ENCODE measurements at regions not wholly inside any gene's neighbourhood (a gene's known extent, or its start where the extent isn't known, plus 50 kb on each side); places are given as distances from the start of the nearest gene placed in this dataset.

GRCh38 chr7:106485031-106485551 is 175.9 kb downstream of the CCDC71L start:
- intact Hi-C loops (cut with micrococcal nuclease) = loop anchor here (1.0 to 5.0 kb wide), 5 partner anchors 16 to 252 kb away; no protein-coding TSS in a partner anchor
- no peaks in the 10 kb centered on the region for H3K36me3 Mint-ChIP-seq (ENCODE audit: low read depth)
- peak overlapping the region; percentile 82 for H3K27ac Mint-ChIP-seq
- peaks cover 10% of the 10 kb centered on the region for H3K9me3 Mint-ChIP-seq
- DNase-seq = peak; percentile 55
- no peaks in the 10 kb centered on the region for H3K27me3 Mint-ChIP-seq
- H3K4me1 Mint-ChIP-seq = peaks cover 43% of the 10 kb centered on the region
- peak overlapping the region; percentile 11 for H3K4me3 Mint-ChIP-seq

GRCh38 chr7:106484562-106484961 is 176.4 kb downstream of the CCDC71L start:
- Mint-ChIP-seq H3K9me3 (peaks cover 10% of the 10 kb centered on the region), H3K36me3 (ENCODE audit: low read depth) (no peaks in the 10 kb centered on the region), H3K27me3 (no peaks in the 10 kb centered on the region), H3K4me3 (peak overlapping the region; percentile 9), H3K4me1 (peaks cover 43% of the 10 kb centered on the region), H3K27ac (peak overlapping the region; percentile 82)
- intact Hi-C loops (cut with micrococcal nuclease) = loop anchor here (2.0 to 5.0 kb wide), 5 partner anchors 16 to 677 kb away; no protein-coding TSS in a partner anchor
- DNase-seq = no peak

GRCh38 chr7:106482091-106482490 is 178.9 kb downstream of the CCDC71L start:
- Mint-ChIP-seq H3K27ac (no peak overlapping the region), H3K9me3 (peaks cover 10% of the 10 kb centered on the region), H3K27me3 (peaks cover 2% of the 10 kb centered on the region), H3K36me3 (ENCODE audit: low read depth) (no peaks in the 10 kb centered on the region), H3K4me3 (no peak overlapping the region), H3K4me1 (peaks cover 43% of the 10 kb centered on the region)
- intact Hi-C loops (cut with micrococcal nuclease) = loop anchor here (5.0 kb wide), 3 partner anchors 235 to 675 kb away; no protein-coding TSS in a partner anchor
- peak; percentile 45 for DNase-seq

- peaks cover 10% of the 10 kb centered on the region for H3K9me3 Mint-ChIP-seq
- intact Hi-C loops (cut with micrococcal nuclease) = loop anchor here (1.0 to 5.0 kb wide), 8 partner anchors 18 to 673 kb away; no protein-coding TSS in a partner anchor
- DNase-seq = no peak
- peaks cover 36% of the 10 kb centered on the region for H3K4me1 Mint-ChIP-seq
- peaks cover 2% of the 10 kb centered on the region for H3K27me3 Mint-ChIP-seq
- peak overlapping the region; percentile 68 for H3K27ac Mint-ChIP-seq
- no peak overlapping the region for H3K4me3 Mint-ChIP-seq
- no peaks in the 10 kb centered on the region for H3K36me3 Mint-ChIP-seq (ENCODE audit: low read depth)
These were observed 180.3 kb downstream of the CCDC71L start for GRCh38 chr7:106480616-106481031.

- Mint-ChIP-seq H3K36me3 (ENCODE audit: low read depth) (no peaks in the 10 kb centered on the region), H3K27ac (peak overlapping the region; percentile 68), H3K27me3 (peaks cover 2% of the 10 kb centered on the region), H3K4me1 (peaks cover 31% of the 10 kb centered on the region), H3K4me3 (no peak overlapping the region), H3K9me3 (peaks cover 11% of the 10 kb centered on the region)
- intact Hi-C loops (cut with micrococcal nuclease) = loop anchor here (1.0 to 5.0 kb wide), 8 partner anchors 17 to 673 kb away; no protein-coding TSS in a partner anchor
- peak; percentile 48 for DNase-seq
These were observed 180.8 kb downstream of the CCDC71L start for GRCh38 chr7:106480161-106480579.

GRCh38 chr7:106476751-106477150 is 184.2 kb downstream of the CCDC71L start:
- Mint-ChIP-seq H3K27me3 (peaks cover 3% of the 10 kb centered on the region), H3K4me1 (peaks cover 13% of the 10 kb centered on the region), H3K9me3 (peaks cover 13% of the 10 kb centered on the region), H3K4me3 (no peak overlapping the region), H3K27ac (no peak overlapping the region), H3K36me3 (ENCODE audit: low read depth) (no peaks in the 10 kb centered on the region)
- peak; percentile 45 for DNase-seq
- intact Hi-C loops (cut with micrococcal nuclease) = no loop called here

GRCh38 chr7:106472741-106473140 is 188.0 kb upstream of the NAMPT start:
- intact Hi-C loops (cut with micrococcal nuclease) = no loop called here
- Mint-ChIP-seq H3K36me3 (ENCODE audit: low read depth) (no peaks in the 10 kb centered on the region), H3K27ac (no peak overlapping the region), H3K9me3 (peaks cover 16% of the 10 kb centered on the region), H3K27me3 (peaks cover 1% of the 10 kb centered on the region), H3K4me1 (peaks cover 7% of the 10 kb centered on the region), H3K4me3 (no peak overlapping the region)
- no peak for DNase-seq

GRCh38 chr7:106471686-106472440 is 187.1 kb upstream of the NAMPT start:
- intact Hi-C loops (cut with micrococcal nuclease) = no loop called here
- Mint-ChIP-seq H3K4me3 (no peak overlapping the region), H3K36me3 (ENCODE audit: low read depth) (no peaks in the 10 kb centered on the region), H3K27me3 (peaks cover 1% of the 10 kb centered on the region), H3K9me3 (peaks cover 16% of the 10 kb centered on the region), H3K27ac (peak overlapping the region; percentile 52), H3K4me1 (peaks cover 7% of the 10 kb centered on the region)
- DNase-seq = peak; percentile 11

GRCh38 chr7:106471021-106471420 is 186.2 kb upstream of the NAMPT start:
- Mint-ChIP-seq H3K36me3 (ENCODE audit: low read depth) (no peaks in the 10 kb centered on the region), H3K4me1 (peaks cover 7% of the 10 kb centered on the region), H3K4me3 (no peak overlapping the region), H3K27ac (peak overlapping the region; percentile 52), H3K9me3 (peaks cover 16% of the 10 kb centered on the region), H3K27me3 (peaks cover 1% of the 10 kb centered on the region)
- DNase-seq = no peak
- intact Hi-C loops (cut with micrococcal nuclease) = no loop called here

GRCh38 chr7:106466867-106467266 is 182.1 kb upstream of the NAMPT start:
- peaks cover 18% of the 10 kb centered on the region for H3K4me1 Mint-ChIP-seq
- no peak overlapping the region for H3K27ac Mint-ChIP-seq
- H3K4me3 Mint-ChIP-seq = no peak overlapping the region
- intact Hi-C loops (cut with micrococcal nuclease) = no loop called here
- H3K9me3 Mint-ChIP-seq = peaks cover 8% of the 10 kb centered on the region
- no peaks in the 10 kb centered on the region for H3K27me3 Mint-ChIP-seq
- peak; percentile 43 for DNase-seq
- H3K36me3 Mint-ChIP-seq (ENCODE audit: low read depth) = no peaks in the 10 kb centered on the region

- H3K9me3 Mint-ChIP-seq = peaks cover 5% of the 10 kb centered on the region
- H3K36me3 Mint-ChIP-seq (ENCODE audit: low read depth) = no peaks in the 10 kb centered on the region
- H3K27ac Mint-ChIP-seq = no peak overlapping the region
- peak; percentile 34 for DNase-seq
- H3K4me1 Mint-ChIP-seq = peaks cover 19% of the 10 kb centered on the region
- no peak overlapping the region for H3K4me3 Mint-ChIP-seq
- intact Hi-C loops (cut with micrococcal nuclease) = no loop called here
- no peaks in the 10 kb centered on the region for H3K27me3 Mint-ChIP-seq
These were observed 181.1 kb upstream of the NAMPT start for GRCh38 chr7:106465704-106466468.

- no peaks in the 10 kb centered on the region for H3K36me3 Mint-ChIP-seq (ENCODE audit: low read depth)
- peaks cover 22% of the 10 kb centered on the region for H3K4me1 Mint-ChIP-seq
- intact Hi-C loops (cut with micrococcal nuclease) = loop anchor here (5.0 kb wide), 2 partner anchors 97 to 202 kb away; no protein-coding TSS in a partner anchor
- no peak for DNase-seq
- no peak overlapping the region for H3K27ac Mint-ChIP-seq
- peaks cover 7% of the 10 kb centered on the region for H3K9me3 Mint-ChIP-seq
- H3K27me3 Mint-ChIP-seq = no peaks in the 10 kb centered on the region
- no peak overlapping the region for H3K4me3 Mint-ChIP-seq
These were observed 179.9 kb upstream of the NAMPT start for GRCh38 chr7:106464651-106465050.

GRCh38 chr7:106463851-106464611 is 179.2 kb upstream of the NAMPT start:
- no peak overlapping the region for H3K4me3 Mint-ChIP-seq
- intact Hi-C loops (cut with micrococcal nuclease) = loop anchor here (2.0 to 5.0 kb wide), 6 partner anchors 17 to 407 kb away; no protein-coding TSS in a partner anchor
- no peaks in the 10 kb centered on the region for H3K27me3 Mint-ChIP-seq
- DNase-seq = peak; percentile 43
- no peaks in the 10 kb centered on the region for H3K36me3 Mint-ChIP-seq (ENCODE audit: low read depth)
- H3K27ac Mint-ChIP-seq = no peak overlapping the region
- peaks cover 6% of the 10 kb centered on the region for H3K9me3 Mint-ChIP-seq
- peaks cover 21% of the 10 kb centered on the region for H3K4me1 Mint-ChIP-seq
